Bronchial epithelial cell (primary cell): ENCODE measurements at regions not wholly inside any gene's neighbourhood (a gene's known extent, or its start where the extent isn't known, plus 50 kb on each side); places are given as distances from the start of the nearest gene placed in this dataset.

Experiments
- DNase-seq: peaks from one replicate; pipeline ENCODE4 v3.0.0-alpha.2; 2010; ENCODE audit warnings: low read depth
- FAIRE-seq: peaks from 2 replicates; lab custom pipeline; 2011; peaks lifted over from hg19 to GRCh38; lab: Jason Lieb, UNC
- H3K27me3 ChIP-seq: 2 replicates; pipeline ENCODE4 v1.5.1; 2011; ENCODE audit warnings: low read length; ENCODE audit not compliant: control insufficient read depth, insufficient read depth
- H3K36me3 ChIP-seq: 2 replicates; pipeline ENCODE4 v1.5.1; 2011; ENCODE audit warnings: low read length; ENCODE audit not compliant: control insufficient read depth, insufficient read depth
- H3K4me3 ChIP-seq: 2 replicates; pipeline ENCODE4 v1.5.1; 2011; ENCODE audit warnings: mild to moderate bottlenecking, low read depth, low read length, control low read depth
- TF ChIP-seq, protein P1 (sequence below): IDR thresholded peaks from 2 replicates; pipeline ENCODE4 v1.5.1; 2011; ENCODE audit warnings: mild to moderate bottlenecking, moderate library complexity, low read length, control low read depth, inconsistent platforms; ENCODE audit not compliant: insufficient read depth, severe bottlenecking

DNA sequence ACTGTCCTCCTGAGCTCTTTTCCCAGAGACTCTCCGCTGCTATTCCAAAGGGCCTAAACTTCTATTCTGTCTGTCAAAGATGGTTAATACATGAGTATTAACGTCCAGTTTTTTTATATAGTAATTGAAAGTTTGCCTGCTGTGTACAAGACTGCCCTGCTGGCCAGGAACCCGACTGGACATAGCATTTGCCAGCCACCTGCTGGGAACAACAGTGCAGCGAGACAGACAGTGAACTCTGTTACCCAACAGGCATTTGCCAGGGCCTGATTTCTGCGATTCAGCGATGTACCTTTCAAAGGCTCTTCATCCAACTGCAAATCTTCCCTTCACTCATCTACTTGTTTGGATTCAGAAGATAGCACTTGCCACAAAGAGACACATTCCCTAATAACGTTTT is 128.8 kb upstream of the SEM1 start:
- no peaks in the 10 kb centered on the region for H3K36me3 ChIP-seq
- no peaks in the 10 kb centered on the region for H3K27me3 ChIP-seq
- H3K4me3 ChIP-seq, result no peak overlapping the region
- TF ChIP-seq, protein P1, sequence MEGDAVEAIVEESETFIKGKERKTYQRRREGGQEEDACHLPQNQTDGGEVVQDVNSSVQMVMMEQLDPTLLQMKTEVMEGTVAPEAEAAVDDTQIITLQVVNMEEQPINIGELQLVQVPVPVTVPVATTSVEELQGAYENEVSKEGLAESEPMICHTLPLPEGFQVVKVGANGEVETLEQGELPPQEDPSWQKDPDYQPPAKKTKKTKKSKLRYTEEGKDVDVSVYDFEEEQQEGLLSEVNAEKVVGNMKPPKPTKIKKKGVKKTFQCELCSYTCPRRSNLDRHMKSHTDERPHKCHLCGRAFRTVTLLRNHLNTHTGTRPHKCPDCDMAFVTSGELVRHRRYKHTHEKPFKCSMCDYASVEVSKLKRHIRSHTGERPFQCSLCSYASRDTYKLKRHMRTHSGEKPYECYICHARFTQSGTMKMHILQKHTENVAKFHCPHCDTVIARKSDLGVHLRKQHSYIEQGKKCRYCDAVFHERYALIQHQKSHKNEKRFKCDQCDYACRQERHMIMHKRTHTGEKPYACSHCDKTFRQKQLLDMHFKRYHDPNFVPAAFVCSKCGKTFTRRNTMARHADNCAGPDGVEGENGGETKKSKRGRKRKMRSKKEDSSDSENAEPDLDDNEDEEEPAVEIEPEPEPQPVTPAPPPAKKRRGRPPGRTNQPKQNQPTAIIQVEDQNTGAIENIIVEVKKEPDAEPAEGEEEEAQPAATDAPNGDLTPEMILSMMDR, result no peak
- DNase-seq, result no peak
- no peak for FAIRE-seq

DNA sequence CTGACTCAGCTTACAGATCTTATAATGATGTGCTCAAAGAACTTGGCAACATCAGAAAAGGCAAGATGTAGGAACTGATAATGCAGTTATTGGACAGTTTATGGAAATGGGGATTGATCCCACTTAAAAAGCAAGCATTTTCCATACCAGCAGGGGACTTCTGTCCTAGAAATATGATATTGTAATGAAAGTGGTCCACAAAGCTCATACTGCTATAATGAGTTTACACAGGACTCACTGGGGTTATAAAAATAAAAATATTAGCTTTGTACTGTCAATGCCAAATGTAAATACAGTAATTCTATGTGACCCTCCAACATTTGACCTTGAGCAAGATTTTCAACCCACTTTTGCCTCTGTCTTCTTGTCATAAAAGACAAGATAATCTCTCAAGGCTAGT is 145.5 kb upstream of the SEM1 start:
- H3K36me3 ChIP-seq, result no peaks in the 10 kb centered on the region
- TF ChIP-seq, protein P1, result no peak
- no peak overlapping the region for H3K4me3 ChIP-seq
- no peak for DNase-seq
- no peaks in the 10 kb centered on the region for H3K27me3 ChIP-seq
- no peak for FAIRE-seq

DNA sequence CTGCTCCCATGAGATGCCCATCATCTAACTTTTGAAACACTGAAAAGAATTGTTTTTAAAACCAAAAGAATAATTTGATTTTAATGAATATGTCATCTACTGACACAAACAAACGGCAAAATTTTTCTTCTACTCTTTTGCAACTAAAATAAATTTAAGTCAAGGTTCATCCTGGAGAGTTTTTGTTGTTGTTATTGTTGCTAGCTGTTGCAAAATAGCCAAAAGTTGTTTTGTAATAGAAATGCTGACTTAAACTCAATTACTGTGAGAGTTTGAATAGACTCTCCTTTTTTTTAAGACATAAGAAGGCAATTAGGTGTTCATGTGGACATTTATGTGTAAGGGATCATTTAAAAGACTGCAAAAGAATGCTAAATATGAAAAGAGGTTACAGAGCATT is 146.0 kb upstream of the SEM1 start:
- FAIRE-seq (no peak), DNase-seq (no peak)
- Histone ChIP-seq H3K4me3 (no peak overlapping the region), H3K36me3 (no peaks in the 10 kb centered on the region), H3K27me3 (no peaks in the 10 kb centered on the region)
- TF ChIP-seq, protein P1, result no peak

DNA sequence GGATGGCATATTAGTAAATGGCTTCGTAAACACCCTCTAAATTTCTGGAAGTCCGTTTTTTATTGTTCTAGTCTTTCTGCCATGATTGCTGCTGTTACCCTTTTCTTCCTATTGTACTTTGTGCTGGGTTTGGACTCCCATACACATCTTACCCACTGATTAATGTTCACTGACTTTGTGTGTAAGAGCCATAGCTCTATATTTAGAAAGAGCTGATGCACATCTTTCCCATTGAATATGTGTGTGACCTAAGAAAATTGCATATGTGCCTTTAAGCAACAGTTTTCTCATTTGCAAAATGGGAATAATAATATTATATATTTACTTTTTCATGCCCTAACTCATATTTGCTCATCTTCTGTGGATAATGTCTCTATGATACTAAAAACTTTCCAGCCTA is 135.8 kb upstream of the DLX6 start:
- FAIRE-seq (no peak), DNase-seq (no peak)
- H3K27me3 ChIP-seq, result no peaks in the 10 kb centered on the region
- TF ChIP-seq, protein P1, result no peak
- no peaks in the 10 kb centered on the region for H3K36me3 ChIP-seq
- no peak overlapping the region for H3K4me3 ChIP-seq

DNA sequence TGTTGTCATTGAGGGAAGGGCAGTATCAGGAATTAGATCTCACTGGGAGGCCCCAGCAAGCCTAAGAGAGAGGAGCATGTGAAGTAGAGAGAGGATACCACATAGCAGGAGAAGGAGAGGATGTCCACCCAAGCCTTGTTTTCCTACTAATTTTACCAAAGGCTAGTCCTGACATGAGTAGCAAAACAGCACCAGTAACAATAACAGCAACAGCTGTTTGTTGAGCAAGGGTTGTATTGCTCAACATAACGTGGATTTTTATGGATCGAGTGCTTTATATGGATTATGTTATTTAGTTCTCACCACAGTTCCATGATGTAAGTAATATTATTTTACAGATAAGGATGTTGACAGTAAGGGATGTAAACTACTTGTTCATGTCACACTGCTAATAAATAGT is 135.2 kb upstream of the DLX6 start:
- TF ChIP-seq, protein P1, result no peak
- DNase-seq, result peak; percentile 87
- H3K4me3 ChIP-seq, result no peak overlapping the region
- H3K36me3 ChIP-seq, result no peaks in the 10 kb centered on the region
- FAIRE-seq, result no peak
- no peaks in the 10 kb centered on the region for H3K27me3 ChIP-seq

DNA sequence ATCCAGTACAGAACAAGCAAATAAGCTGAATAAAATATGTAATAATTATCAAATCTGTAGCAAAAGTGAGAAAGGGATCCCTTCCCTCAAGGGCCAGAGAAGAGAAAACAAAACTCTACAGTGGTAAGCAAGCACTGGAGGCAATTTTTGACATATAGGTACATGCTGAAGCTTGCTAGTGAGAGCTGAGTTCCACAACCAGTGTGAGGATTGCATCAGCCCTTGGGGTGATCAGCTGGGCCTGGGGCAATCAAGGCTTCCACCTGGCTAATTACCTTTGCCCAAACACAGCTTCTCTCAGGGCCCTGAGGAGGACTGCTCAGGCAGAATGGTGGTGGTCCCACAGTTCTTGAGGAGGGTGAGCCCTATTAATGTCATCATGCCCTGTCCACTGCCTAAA is 134.4 kb upstream of the DLX6 start:
- FAIRE-seq (no peak), DNase-seq (peak; percentile 83)

More for the DNA sequence above, 134.4 kb upstream of the DLX6 start:
- TF ChIP-seq, protein P1, result no peak
- Histone ChIP-seq H3K27me3 (no peaks in the 10 kb centered on the region), H3K36me3 (no peaks in the 10 kb centered on the region), H3K4me3 (no peak overlapping the region)
